ENCODE measurements at regions not wholly inside any gene's neighbourhood (a gene's known extent, or its start where the extent isn't known, plus 50 kb on each side); places are given as distances from the start of the nearest gene placed in this dataset.
"Not testable (repeated sequence)": the region's sequence is repeated elsewhere in the genome, so short reads cannot be mapped to it uniquely, and the experiment has no call there.

DNA sequence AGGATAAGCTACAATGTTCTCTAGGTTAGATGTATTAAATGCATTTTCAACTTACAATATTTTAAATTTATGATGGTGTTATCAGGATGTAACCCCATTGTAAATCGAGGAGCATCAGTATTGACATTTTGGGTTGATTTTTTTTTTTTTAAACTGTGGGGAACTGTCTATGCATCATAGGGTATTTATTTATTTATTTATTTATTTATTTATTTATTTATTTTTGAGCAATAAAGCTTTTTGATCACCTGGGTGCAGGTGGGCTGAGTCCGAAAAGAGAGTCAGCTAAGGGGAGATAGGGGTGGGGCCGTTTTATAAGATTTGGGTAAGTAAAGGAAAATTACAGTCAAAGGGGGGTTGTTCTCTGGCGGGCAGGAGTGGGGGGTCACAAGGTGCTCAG lies 367.5 kb downstream of the OXSM start:
- H3K27ac Mint-ChIP-seq; H3K27me3 Mint-ChIP-seq (ENCODE audit: insufficient read depth); H3K4me1 Mint-ChIP-seq (ENCODE audit: low read depth); DNase-seq (ENCODE audit: low spot score); H3K9me3 Mint-ChIP-seq; intact Hi-C loops (cut with micrococcal nuclease); H3K36me3 Mint-ChIP-seq (ENCODE audit: low read depth); H3K4me3 Mint-ChIP-seq: not testable (repeated sequence)

DNA sequence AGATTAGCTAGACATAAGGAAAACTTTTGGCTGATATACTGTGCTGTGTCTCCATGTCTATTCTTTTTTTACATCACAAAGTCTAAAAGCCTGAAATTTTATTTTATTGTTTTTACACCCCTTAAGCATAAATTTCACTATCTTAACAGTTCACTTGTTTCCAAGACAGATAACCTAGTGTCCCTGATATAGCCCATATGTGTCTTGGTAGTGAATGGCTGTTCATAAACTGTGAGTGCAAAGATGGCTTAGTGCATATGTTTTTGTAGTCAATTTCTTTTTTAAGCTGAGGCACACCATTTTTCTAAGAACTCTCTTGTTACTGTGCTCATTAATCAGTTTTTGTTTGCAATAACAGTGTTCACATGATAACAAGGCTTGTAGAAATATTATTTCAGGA lies 381.1 kb downstream of the OXSM start:
- DNase-seq (ENCODE audit: low spot score) = no peak
- intact Hi-C loops (cut with micrococcal nuclease) = no loop called here
- Mint-ChIP-seq H3K4me3 (no peak overlapping the region), H3K9me3 (peaks cover 12% of the 10 kb centered on the region), H3K4me1 (ENCODE audit: low read depth) (no peaks in the 10 kb centered on the region), H3K36me3 (ENCODE audit: low read depth) (no peaks in the 10 kb centered on the region), H3K27ac (no peak overlapping the region), H3K27me3 (ENCODE audit: insufficient read depth) (no peaks in the 10 kb centered on the region)

DNA sequence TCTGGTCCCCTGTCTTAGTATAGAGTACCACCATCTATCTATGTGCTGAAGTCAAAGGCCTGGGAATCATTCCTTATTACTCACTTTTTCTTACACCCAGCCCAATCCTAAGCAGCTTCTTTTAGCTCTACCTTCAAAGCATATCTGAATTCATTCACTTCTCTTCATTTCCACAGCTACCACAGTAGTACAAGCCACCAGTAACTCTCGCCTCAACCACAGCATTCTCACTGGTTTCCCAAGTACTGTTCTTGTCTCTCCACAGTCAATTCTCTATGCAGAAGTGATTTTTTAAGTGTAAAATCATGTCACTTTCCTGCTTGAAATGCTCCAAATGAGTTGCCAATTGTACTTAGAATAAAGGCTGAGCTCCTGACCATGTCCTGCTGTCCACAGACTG lies 401.7 kb downstream of the OXSM start:
- no peak for DNase-seq (ENCODE audit: low spot score)
- Mint-ChIP-seq H3K4me1 (ENCODE audit: low read depth) (no peaks in the 10 kb centered on the region), H3K27ac (no peak overlapping the region), H3K9me3 (peaks cover 16% of the 10 kb centered on the region), H3K27me3 (ENCODE audit: insufficient read depth) (no peaks in the 10 kb centered on the region), H3K4me3 (no peak overlapping the region), H3K36me3 (ENCODE audit: low read depth) (no peaks in the 10 kb centered on the region)
- intact Hi-C loops (cut with micrococcal nuclease) = no loop called here

DNA sequence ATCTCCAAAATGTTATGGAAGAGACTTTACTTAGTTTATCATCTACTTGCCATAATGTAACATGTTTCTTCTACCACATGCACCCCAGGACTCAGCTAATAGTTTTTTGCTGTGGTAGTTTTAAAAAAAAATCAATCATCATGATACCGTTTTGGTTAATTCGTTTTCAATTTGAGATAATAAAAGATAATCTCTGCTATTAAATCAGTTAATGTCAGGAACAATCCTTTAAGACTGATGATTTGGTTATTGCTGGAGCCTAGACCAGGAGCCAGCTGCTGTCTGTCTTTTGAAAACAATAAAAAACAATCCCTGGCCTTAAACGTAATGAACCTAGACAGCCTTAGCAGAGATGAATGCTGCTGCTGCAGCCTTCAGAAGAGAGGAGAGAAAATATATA lies 403.7 kb downstream of the OXSM start:
- no peaks in the 10 kb centered on the region for H3K4me1 Mint-ChIP-seq (ENCODE audit: low read depth)

DNA sequence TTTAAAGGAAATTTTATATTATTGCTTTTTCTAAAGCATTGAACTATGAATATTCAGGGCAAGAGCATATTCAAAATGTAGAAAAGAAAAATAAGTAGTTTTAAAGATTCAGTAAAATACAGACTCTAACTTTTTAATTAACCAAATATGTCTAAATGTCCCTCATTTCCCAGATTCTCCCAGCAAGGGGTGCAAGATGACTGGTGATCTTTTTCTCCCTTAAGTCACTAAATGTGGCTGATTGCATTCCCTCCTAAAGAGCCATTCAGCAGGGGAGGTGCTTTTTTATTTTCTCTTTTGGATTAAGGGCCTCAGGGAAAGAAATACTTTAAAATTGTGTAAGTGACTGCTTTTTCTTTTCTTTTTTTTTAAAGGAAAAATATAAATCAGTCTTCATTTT lies 406.9 kb downstream of the OXSM start:
- DNase-seq (ENCODE audit: low spot score) = no peak
- Mint-ChIP-seq H3K36me3 (ENCODE audit: low read depth) (no peaks in the 10 kb centered on the region), H3K4me3 (no peak overlapping the region), H3K27me3 (ENCODE audit: insufficient read depth) (no peaks in the 10 kb centered on the region), H3K27ac (no peak overlapping the region), H3K4me1 (ENCODE audit: low read depth) (no peaks in the 10 kb centered on the region), H3K9me3 (no peaks in the 10 kb centered on the region)
- intact Hi-C loops (cut with micrococcal nuclease) = no loop called here

More for the DNA sequence above, 403.7 kb downstream of the OXSM start:
- H3K36me3 Mint-ChIP-seq (ENCODE audit: low read depth) = no peaks in the 10 kb centered on the region
- DNase-seq (ENCODE audit: low spot score) = no peak
- no peaks in the 10 kb centered on the region for H3K27me3 Mint-ChIP-seq (ENCODE audit: insufficient read depth)
- no peak overlapping the region for H3K27ac Mint-ChIP-seq
- H3K9me3 Mint-ChIP-seq = peaks cover 13% of the 10 kb centered on the region
- no peak overlapping the region for H3K4me3 Mint-ChIP-seq
- intact Hi-C loops (cut with micrococcal nuclease) = no loop called here

DNA sequence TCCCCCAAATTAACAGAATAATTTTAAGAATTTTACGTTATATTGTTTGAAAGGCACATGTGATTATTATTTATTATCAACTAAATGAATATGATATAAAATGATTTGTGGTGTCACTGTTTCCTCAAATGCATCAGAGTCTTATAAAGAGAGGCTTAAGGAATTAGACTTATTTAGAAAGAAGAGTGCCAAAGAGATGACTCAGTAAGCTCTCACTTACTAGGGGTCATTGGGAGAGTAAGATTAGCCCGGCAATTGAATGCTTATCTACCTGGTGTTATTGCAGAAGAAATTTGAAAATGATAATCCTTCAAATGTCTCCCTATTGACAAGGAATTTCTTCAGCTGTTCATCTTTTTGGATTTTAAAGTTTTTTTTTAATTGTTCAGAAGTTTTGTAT lies 408.7 kb downstream of the OXSM start:
- intact Hi-C loops (cut with micrococcal nuclease) = no loop called here
- H3K4me3 Mint-ChIP-seq = no peak overlapping the region

DNA sequence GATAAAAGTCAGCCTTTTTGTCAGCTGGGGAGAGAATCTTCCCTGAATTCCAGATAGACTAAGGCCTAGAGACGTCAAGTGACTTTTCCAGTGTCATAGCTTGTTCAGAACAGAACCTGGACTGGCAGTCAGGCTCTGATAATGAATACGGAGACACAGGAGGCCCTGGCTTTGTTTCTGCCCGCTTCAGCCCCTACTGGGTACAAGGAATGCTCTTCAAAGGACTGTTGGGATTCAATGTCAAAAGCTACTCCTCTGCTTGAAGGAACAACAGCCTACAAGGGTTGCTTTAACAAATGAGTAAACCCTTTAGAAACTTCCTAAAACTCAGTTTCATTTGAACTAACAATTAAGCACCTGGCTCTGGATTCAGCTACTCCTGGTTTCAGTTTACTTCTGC lies 412.3 kb downstream of the OXSM start:
- no peak for DNase-seq (ENCODE audit: low spot score)
- Mint-ChIP-seq H3K9me3 (no peaks in the 10 kb centered on the region), H3K27ac (no peak overlapping the region), H3K27me3 (ENCODE audit: insufficient read depth) (no peaks in the 10 kb centered on the region), H3K4me1 (ENCODE audit: low read depth) (no peaks in the 10 kb centered on the region), H3K4me3 (no peak overlapping the region), H3K36me3 (ENCODE audit: low read depth) (no peaks in the 10 kb centered on the region)
- intact Hi-C loops (cut with micrococcal nuclease) = no loop called here

More for the DNA sequence above, 408.7 kb downstream of the OXSM start:
- Mint-ChIP-seq H3K27ac (no peak overlapping the region), H3K27me3 (ENCODE audit: insufficient read depth) (no peaks in the 10 kb centered on the region), H3K9me3 (no peaks in the 10 kb centered on the region), H3K4me1 (ENCODE audit: low read depth) (no peaks in the 10 kb centered on the region), H3K36me3 (ENCODE audit: low read depth) (no peaks in the 10 kb centered on the region)
- no peak for DNase-seq (ENCODE audit: low spot score)

DNA sequence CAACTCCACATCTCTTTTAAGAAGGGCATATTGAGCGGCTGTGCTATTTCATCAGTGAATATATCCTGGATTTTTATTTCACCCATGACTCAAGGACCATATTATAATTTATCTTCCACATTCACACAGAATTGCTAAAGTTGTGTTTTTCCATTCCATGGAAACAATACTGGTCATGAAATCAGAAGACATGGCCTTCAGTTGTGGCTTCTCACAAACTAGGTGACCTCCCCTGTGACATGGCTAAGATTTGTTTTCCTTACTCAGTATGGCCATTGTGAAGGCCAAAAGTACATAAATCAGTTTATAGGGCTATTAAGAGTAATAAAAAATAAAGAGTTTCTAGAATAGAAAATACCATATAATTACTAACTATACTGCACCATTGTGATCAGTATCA lies 415.6 kb downstream of the OXSM start:
- no peak for DNase-seq (ENCODE audit: low spot score)
- no peaks in the 10 kb centered on the region for H3K4me1 Mint-ChIP-seq (ENCODE audit: low read depth)
- no peaks in the 10 kb centered on the region for H3K36me3 Mint-ChIP-seq (ENCODE audit: low read depth)
- H3K27me3 Mint-ChIP-seq (ENCODE audit: insufficient read depth) = no peaks in the 10 kb centered on the region
- intact Hi-C loops (cut with micrococcal nuclease) = no loop called here
- no peak overlapping the region for H3K4me3 Mint-ChIP-seq
- H3K9me3 Mint-ChIP-seq = no peaks in the 10 kb centered on the region
- no peak overlapping the region for H3K27ac Mint-ChIP-seq

GRCh38 chr3:26208201-26208600 lies 414.4 kb upstream of the LRRC3B start:
- Mint-ChIP-seq H3K36me3 (ENCODE audit: low read depth) (no peaks in the 10 kb centered on the region), H3K4me3 (no peak overlapping the region), H3K27ac (no peak overlapping the region), H3K4me1 (ENCODE audit: low read depth) (no peaks in the 10 kb centered on the region), H3K9me3 (peaks cover 7% of the 10 kb centered on the region), H3K27me3 (ENCODE audit: insufficient read depth) (no peaks in the 10 kb centered on the region)
- DNase-seq (ENCODE audit: low spot score) = no peak
- intact Hi-C loops (cut with micrococcal nuclease) = no loop called here

DNA sequence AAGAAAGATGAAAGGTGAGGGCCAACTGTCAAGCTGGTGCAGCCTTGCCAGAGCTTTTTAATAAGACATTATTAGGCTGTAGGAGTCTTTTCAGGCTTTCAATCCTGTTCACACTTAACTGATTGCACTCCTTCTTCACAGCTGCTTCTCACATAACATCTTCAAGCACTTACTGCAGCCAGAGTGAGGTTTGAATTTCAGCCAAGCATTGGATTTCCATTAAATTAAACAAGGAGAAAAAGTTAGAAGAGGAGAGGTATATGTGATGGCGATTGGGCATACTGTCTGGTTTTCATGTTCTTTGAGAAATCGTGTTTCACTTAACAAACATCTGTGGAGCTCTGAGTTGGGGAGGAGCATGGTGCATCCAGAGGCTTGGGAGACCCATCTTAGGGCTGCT lies 392.8 kb upstream of the LRRC3B start:
- H3K36me3 Mint-ChIP-seq (ENCODE audit: low read depth) = no peaks in the 10 kb centered on the region
- DNase-seq (ENCODE audit: low spot score) = no peak
- no peaks in the 10 kb centered on the region for H3K27me3 Mint-ChIP-seq (ENCODE audit: insufficient read depth)
- intact Hi-C loops (cut with micrococcal nuclease) = no loop called here
- H3K4me1 Mint-ChIP-seq (ENCODE audit: low read depth) = no peaks in the 10 kb centered on the region
- no peaks in the 10 kb centered on the region for H3K9me3 Mint-ChIP-seq
- no peak overlapping the region for H3K27ac Mint-ChIP-seq
- H3K4me3 Mint-ChIP-seq = no peak overlapping the region

DNA sequence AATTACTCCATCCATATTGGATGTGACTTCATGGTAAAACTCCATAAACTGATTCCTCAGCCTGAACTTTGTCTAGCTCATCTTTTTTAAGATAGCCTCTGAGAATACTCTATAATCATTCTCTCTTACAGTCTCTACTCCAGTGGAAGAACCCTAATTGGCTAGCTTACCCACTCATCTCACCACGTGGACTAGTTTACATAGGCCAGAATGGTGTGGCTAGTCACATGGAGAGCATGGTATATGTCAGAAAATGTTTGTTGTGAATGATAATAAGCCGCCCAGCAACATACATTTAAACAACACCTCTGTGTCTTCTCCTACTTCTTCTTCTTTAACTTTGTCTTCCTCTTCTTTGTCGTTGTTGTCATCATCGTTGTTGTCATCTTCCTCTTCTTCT lies 389.2 kb upstream of the LRRC3B start:
- H3K4me3 Mint-ChIP-seq = no peak overlapping the region
- no peaks in the 10 kb centered on the region for H3K27me3 Mint-ChIP-seq (ENCODE audit: insufficient read depth)
- no peaks in the 10 kb centered on the region for H3K9me3 Mint-ChIP-seq
- H3K27ac Mint-ChIP-seq = no peak overlapping the region
- H3K36me3 Mint-ChIP-seq (ENCODE audit: low read depth) = no peaks in the 10 kb centered on the region
- H3K4me1 Mint-ChIP-seq (ENCODE audit: low read depth) = no peaks in the 10 kb centered on the region
- intact Hi-C loops (cut with micrococcal nuclease) = no loop called here
- DNase-seq (ENCODE audit: low spot score) = no peak

DNA sequence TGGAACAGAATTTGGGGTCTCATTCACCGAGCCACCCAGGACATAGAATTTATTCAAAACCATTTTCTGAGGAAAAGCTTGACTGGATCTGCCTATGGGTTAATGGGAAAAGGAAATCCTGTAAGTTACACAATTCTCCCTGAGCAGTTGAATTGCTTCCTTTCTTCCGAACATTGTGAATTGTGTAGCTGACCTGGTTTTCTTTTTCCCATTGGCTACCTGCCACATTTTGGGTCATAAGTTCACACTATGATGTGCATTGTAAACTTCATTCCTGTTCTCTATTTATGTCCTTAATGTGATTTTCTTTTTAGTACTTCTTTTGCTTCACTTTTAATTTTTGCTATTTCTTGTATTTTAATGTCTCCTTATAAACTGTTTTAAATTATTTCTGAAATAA lies 386.0 kb upstream of the LRRC3B start:
- no peak overlapping the region for H3K27ac Mint-ChIP-seq
- no peaks in the 10 kb centered on the region for H3K4me1 Mint-ChIP-seq (ENCODE audit: low read depth)
- H3K4me3 Mint-ChIP-seq = no peak overlapping the region
- DNase-seq (ENCODE audit: low spot score) = no peak
- no peaks in the 10 kb centered on the region for H3K36me3 Mint-ChIP-seq (ENCODE audit: low read depth)
- no peaks in the 10 kb centered on the region for H3K9me3 Mint-ChIP-seq
- intact Hi-C loops (cut with micrococcal nuclease) = no loop called here
- no peaks in the 10 kb centered on the region for H3K27me3 Mint-ChIP-seq (ENCODE audit: insufficient read depth)

DNA sequence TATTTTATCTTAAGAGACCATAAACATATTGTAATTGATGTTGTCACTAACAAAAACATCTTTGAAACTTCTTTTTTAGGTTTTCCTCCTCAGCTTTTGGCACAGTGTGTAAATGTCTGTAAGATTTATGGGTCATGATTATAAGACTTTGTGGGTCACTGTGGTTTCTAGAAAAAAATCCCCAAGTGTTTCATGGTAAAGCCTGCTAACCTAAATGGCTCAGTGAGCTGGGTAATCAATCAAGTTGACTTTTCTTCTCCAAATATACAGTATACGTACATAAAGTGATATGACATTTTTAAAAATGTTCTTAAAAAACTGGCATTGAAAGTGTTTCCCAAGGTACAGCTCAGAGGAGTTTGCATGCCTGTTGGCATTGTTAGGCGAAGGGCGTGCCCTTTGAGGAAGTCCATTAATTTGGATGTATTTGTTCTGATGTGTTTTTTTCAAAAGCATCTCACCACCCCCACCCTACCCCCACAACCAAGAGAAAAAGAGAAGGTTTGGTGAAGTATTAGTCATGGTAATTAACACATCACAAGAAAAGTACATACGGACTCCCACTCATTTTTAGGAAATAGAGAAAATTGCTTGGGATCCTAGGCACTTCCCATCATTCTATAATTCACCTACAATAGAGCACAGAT lies 385.4 kb upstream of the LRRC3B start:
- no peaks in the 10 kb centered on the region for H3K36me3 Mint-ChIP-seq (ENCODE audit: low read depth)
- H3K4me1 Mint-ChIP-seq (ENCODE audit: low read depth) = no peaks in the 10 kb centered on the region
- H3K9me3 Mint-ChIP-seq = peaks cover 4% of the 10 kb centered on the region
- intact Hi-C loops (cut with micrococcal nuclease) = no loop called here
- H3K27ac Mint-ChIP-seq = no peak overlapping the region
- H3K27me3 Mint-ChIP-seq (ENCODE audit: insufficient read depth) = no peaks in the 10 kb centered on the region
- no peak overlapping the region for H3K4me3 Mint-ChIP-seq
- DNase-seq (ENCODE audit: low spot score) = no peak

GRCh38 chr3:26244586-26244985 lies 378.0 kb upstream of the LRRC3B start:
- H3K27me3 Mint-ChIP-seq (ENCODE audit: insufficient read depth); H3K4me1 Mint-ChIP-seq (ENCODE audit: low read depth); H3K36me3 Mint-ChIP-seq (ENCODE audit: low read depth); intact Hi-C loops (cut with micrococcal nuclease); H3K27ac Mint-ChIP-seq; DNase-seq (ENCODE audit: low spot score); H3K4me3 Mint-ChIP-seq: not testable (repeated sequence)
- H3K9me3 Mint-ChIP-seq = peaks cover 13% of the 10 kb centered on the region
